NCI-H128 (cell line): ENCODE measurements at regions not wholly inside any gene's neighbourhood (a gene's known extent, or its start where the extent isn't known, plus 50 kb on each side); places are given as distances from the start of the nearest gene placed in this dataset.

Experiments used
- DNase-seq: peaks from one replicate; lab custom pipeline; 2025; ENCODE audit not compliant: unreplicated experiment; lab: John Stamatoyannopoulos, UW

GRCh38 chrX:5549512-5549911 lies 679.2 kb downstream of the NLGN4X start:
- DNase-seq = no peak

DNA sequence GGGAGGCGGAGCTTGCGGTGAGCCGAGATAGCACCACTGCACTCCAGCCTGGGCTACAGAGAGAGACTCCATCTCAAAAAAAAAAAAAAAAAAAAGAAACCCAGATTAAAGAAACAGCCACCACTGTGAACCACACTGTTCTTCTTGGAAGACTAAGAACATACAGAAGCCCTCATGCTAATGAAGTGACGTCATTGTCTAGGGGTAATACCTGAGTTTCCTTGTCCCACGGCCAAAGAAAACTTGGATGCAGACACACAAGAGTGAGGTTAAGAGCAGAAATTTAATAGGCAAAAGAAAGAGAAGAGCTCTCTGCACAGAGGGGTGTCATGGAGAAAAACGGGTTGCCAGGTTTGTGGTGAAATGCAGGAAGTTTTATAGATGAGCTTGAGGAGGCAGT lies 691.6 kb downstream of the NLGN4X start:
- DNase-seq = no peak

DNA sequence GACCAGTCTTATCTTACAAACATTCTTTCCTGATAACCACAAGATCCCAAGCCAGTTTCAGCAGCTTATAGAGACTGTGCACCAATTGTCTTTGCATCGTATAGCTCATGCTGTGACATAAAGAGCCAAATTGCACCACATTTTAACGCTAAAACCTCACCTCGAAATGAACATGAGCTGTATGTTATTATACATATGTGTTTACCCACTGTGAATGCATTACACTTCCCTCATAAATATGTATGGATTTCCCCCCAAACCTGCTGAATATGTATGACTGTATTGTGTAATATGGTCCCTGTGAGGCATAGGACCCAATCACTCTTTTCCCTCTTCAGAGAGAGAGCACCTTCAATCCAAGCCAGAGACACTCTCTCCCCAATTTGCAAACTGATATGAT lies 692.4 kb downstream of the NLGN4X start:
- DNase-seq = no peak

DNA sequence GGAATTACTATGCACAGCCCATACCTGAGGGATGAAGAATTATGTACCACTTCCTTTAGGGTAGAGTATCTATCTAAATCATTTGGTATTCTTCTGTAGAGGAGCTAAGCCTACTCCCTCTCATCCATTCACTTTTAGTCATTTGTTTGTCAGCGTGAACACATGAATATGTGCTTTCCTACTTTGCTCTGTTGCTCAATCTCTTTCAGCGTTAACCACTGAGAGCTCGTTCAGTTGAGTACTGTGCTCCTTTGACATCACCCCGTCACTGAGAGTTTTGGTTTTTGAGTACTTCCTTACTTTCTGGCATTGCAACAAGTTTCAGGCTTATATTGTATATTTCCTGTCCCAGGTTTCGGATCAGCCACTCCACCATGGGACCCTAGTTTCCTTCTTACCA lies 700.6 kb downstream of the NLGN4X start:
- DNase-seq = no peak

GRCh38 chrX:5526191-5526590 lies 702.5 kb downstream of the NLGN4X start:
- no peak for DNase-seq

DNA sequence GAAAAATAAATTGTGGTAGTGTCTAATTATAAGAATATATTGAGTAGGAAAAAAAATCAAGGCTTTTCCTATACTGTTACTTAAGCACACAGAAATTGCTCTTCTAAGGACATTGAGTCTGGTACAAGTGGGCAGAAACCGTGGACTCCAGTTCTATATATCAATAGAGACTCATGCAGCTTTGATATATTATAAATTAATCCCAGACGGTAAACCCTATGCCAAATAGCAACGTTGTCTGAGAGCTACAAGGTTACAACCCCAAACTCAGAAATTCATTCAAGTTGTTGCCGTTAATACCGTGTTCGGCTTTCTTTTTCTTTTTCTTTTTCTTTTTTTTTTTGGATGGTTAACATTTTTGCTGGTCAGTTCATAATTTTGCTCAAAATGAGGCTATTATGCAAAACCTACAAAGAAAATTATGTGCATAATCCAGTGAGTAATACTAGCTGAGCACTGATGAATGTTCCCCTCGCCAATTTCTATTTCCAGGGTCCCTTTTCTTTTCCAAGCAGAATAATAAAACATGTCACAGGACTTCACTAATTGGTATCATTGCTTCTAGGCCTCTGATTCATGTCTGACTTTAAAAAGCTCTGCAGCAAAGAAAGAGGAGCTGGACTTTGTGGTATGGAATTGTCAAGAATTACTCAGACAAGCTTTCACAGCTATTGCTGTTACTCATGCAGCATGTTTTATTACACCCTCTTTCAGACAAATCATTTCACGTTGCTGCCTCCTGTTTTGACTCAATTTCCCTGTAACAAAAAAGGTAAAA lies 737.7 kb downstream of the NLGN4X start:
- no peak for DNase-seq

DNA sequence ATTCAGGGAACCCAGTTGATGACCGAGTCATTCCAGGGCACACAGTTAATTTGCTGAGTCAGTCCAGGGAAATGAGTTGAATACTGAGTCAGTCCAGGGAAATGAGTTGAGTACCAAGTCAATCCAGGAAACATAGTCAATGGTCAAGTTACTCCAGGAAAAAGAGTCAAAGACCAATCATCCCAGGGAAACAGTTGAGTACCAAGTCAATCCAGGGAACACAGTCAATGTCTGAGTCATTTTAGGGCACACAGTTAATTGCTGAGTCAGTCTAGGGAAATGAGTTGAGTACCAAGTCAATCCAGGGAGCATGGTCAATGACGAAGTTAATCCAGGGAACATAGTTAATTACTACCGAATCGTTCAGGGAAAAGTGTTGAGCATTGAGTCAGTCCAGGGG lies 754.4 kb downstream of the NLGN4X start:
- no peak for DNase-seq

GRCh38 chrX:5458300-5458842 lies 770.3 kb downstream of the NLGN4X start:
- DNase-seq = no peak

GRCh38 chrX:5449323-5449722 lies 779.3 kb downstream of the NLGN4X start:
- no peak for DNase-seq

DNA sequence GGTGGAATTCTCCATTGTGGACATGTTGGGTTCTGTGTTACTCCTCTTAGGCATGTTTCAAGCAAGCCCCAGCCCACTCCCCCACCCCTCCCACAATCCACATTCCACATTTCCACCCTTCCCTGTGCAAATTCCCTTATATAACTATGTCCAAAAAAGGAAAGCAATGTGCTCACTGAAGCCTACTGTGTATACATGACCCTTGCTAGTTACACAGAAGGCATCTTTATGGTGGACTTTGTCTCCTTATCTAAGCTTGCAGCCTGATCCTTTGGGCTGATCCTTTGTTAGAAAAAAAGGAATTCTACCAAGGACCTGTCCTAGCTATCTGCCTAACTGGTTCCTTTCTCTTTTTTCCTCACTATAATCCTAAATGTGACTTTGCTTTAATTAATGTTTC lies 796.8 kb downstream of the NLGN4X start:
- DNase-seq = no peak

DNA sequence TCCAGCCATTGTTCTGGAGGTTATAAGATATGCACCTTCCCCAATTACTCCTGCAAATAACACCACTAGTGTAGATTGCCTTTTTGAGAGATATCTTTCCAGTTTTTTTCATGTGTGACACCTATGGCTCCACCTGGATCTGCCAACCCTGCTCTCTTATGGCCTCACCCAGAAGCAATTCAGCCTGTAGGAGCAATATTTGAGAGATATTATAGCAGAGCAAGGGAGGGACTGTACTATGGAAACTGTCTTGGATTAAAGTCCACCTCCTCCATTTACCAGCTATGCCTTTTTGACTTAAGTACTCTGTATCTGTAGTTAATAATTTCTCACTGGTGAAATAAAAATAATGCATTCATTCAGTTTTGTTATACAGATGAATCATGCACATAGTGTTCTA lies 803.5 kb downstream of the NLGN4X start:
- no peak for DNase-seq

GRCh38 chrX:5417381-5417780 lies 811.3 kb downstream of the NLGN4X start:
- no peak for DNase-seq

DNA sequence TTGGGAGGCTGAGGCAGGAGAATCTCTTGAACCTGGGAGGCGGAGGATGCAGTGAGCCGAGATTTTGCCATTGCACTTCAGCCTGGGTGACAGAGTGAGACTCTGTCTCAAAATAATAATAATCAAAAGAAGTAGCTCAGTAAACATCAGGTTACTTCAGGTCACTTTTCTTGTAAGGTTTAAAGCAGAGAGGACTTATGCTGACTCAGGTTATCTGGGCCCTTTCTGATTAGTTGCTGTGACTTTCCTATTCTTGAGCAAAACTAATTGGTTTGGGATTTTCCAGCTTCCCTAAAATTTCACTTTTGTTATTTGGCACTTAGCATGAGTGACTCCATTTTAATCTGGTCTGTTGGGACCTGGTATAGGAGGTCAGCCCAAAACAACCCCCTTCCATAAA lies 812.9 kb downstream of the NLGN4X start:
- DNase-seq = no peak

DNA sequence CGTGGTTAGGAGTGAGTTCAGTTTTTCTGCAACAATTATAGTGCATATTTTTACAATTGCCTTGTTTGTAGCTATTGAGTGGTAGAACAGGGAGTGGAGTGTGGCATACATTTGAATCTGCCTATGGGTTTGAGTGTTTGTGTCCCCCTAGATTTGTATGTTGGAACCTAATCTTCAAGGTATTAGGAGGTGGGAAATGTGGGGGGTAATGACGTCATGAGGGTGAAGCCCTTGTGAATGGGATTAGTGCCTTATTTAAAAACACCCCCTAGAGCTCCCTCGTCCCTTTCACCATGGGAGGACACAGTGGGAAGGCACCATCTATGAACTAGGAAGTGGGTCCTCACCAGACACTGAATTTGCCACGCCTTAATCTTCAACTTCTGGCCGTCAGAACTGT lies 819.6 kb downstream of the NLGN4X start:
- DNase-seq = no peak

DNA sequence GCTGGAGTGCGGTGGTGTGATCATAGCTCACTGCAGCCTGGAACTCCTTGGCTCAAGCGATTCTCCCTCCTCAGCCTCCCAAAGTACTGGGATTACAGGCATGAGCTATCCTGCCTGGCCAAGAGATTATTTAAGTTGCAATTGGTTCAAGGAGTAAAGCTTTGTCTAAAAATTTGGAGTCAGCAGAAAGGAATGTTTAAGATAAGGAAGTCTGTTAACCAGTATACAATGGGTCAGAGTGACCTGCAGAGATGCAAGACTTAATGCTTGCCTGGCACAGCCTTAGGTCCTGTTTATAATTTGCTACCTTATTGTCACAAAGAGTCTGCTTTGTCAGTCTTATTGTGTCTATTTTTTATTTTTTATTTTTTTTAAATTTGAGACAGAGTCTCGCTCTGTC lies 826.2 kb downstream of the NLGN4X start:
- DNase-seq = no peak

DNA sequence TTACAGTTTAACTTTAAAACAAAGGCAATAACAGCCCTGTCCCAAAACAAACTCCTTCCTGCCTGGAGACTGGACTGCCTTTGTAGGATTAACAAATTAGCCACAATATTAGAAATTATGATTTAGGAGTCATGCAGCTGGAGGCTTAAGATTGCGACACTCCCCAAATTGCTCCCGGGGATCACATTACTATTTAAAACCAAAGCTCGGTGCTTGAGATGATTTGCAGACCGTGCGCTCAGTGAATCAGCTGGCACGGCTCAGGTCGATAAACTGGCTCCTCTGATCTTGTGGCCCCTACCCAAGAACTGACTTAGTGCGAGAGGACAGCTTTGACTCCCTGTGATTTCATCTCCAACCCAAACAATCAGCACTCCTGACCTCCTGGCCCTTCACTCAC lies 829.3 kb downstream of the NLGN4X start:
- no peak for DNase-seq

DNA sequence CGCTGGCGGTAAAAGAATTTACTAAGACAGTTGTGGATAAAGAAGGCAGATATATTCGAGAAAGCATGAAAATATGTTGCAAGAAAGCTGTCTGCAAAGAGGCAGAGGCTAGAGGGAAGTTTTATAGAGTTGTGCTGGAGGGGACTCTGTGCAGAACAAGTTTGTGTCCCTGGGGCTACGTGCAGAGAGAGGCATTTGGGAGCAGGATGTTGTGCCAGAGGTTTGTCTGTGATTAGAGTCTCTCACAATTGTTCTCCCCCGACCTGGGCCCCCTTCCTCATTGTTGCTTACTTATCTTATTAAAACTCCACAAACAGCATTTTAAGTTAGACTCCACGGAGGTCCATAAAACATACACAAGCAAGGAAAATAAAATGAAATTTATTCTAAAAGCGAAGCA lies 831.3 kb downstream of the NLGN4X start:
- DNase-seq = no peak

GRCh38 chrX:5390376-5390775 lies 838.3 kb downstream of the NLGN4X start:
- no peak for DNase-seq

DNA sequence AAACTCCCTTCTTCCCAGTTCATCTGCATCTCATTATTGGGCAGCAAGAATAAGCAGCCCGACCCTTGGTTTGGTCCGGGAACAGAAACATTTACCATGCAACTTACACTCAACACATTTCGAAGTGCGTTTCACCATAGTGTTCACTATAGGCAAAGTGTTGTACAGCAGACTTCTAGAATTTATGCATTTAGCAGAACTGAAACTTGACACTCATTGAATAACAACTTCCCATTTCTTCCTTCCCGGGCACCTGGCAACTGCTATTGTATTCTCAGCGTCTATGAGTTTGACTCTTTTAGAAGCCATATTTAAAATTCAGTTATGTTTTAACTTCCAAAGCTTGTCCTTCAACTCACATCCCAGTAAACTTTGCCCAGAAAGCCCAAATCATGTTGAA lies 840.6 kb downstream of the NLGN4X start:
- DNase-seq = no peak

GRCh38 chrX:5380426-5380825 lies 848.2 kb downstream of the NLGN4X start:
- DNase-seq = no peak

GRCh38 chrX:5341902-5342301 lies 886.8 kb downstream of the NLGN4X start:
- DNase-seq = no peak

- DNase-seq = no peak
Observed at GRCh38 chrX:5337160-5337559, 891.5 kb downstream of the NLGN4X start.

GRCh38 chrX:5324546-5324945 lies 904.1 kb downstream of the NLGN4X start:
- DNase-seq = no peak
